DMS53 treated with DMSO at 0.1 percent for 48 hours (cell line): ENCODE measurements at regions not wholly inside any gene's neighbourhood (a gene's known extent, or its start where the extent isn't known, plus 50 kb on each side); places are given as distances from the start of the nearest gene placed in this dataset.

Experiments used
- DNase-seq: peaks from one replicate; lab custom pipeline; 2025; ENCODE audit not compliant: unreplicated experiment; lab: John Stamatoyannopoulos, UW

GRCh38 chr5:106732624-106733023, 938.1 kb downstream of the EFNA5 start:
- no peak for DNase-seq

- DNase-seq = no peak
Measured at GRCh38 chr5:106730912-106731311, 939.8 kb downstream of the EFNA5 start.

GRCh38 chr5:106730506-106730905, 940.2 kb downstream of the EFNA5 start:
- DNase-seq = no peak

GRCh38 chr5:106728208-106728607, 942.5 kb downstream of the EFNA5 start:
- no peak for DNase-seq

- no peak for DNase-seq
Measured at GRCh38 chr5:106727071-106727470, 943.7 kb downstream of the EFNA5 start.

GRCh38 chr5:106720367-106720766, 950.4 kb downstream of the EFNA5 start:
- no peak for DNase-seq

GRCh38 chr5:106699796-106700195, 970.9 kb downstream of the EFNA5 start:
- DNase-seq = no peak

- DNase-seq = peak; percentile 8
Measured at GRCh38 chr5:106699198-106699597, 971.5 kb downstream of the EFNA5 start.

GRCh38 chr5:106698169-106698568, 972.6 kb downstream of the EFNA5 start:
- no peak for DNase-seq

- DNase-seq = no peak
Measured at GRCh38 chr5:106691701-106692100, 979.0 kb downstream of the EFNA5 start.

GRCh38 chr5:106690585-106690984, 980.2 kb downstream of the EFNA5 start:
- no peak for DNase-seq

- DNase-seq = no peak
Measured at GRCh38 chr5:106680330-106680729, 990.4 kb downstream of the EFNA5 start.

- no peak for DNase-seq
Measured at GRCh38 chr5:106677057-106677456, 993.7 kb downstream of the EFNA5 start.

- no peak for DNase-seq
Measured at GRCh38 chr5:106675687-106676086, 995.0 kb downstream of the EFNA5 start.

GRCh38 chr5:106673941-106674340, 996.8 kb downstream of the EFNA5 start:
- DNase-seq = no peak

GRCh38 chr5:106661866-106662265, 1008.9 kb downstream of the EFNA5 start:
- no peak for DNase-seq

- no peak for DNase-seq
Measured at GRCh38 chr5:106660681-106661080, 1010.1 kb downstream of the EFNA5 start.

- DNase-seq = no peak
Measured at GRCh38 chr5:106658150-106658549, 1012.6 kb downstream of the EFNA5 start.

GRCh38 chr5:106656821-106657220, 1013.9 kb downstream of the EFNA5 start:
- no peak for DNase-seq

- DNase-seq = no peak
Measured at GRCh38 chr5:106649031-106649430, 1021.7 kb downstream of the EFNA5 start.

GRCh38 chr5:106648401-106648800, 1022.3 kb downstream of the EFNA5 start:
- DNase-seq = no peak

- no peak for DNase-seq
Measured at GRCh38 chr5:106646106-106646505, 1024.6 kb downstream of the EFNA5 start.

- DNase-seq = no peak
Measured at GRCh38 chr5:106640511-106640910, 1030.2 kb downstream of the EFNA5 start.

GRCh38 chr5:106639488-106639887, 1031.2 kb downstream of the EFNA5 start:
- DNase-seq = no peak
